ENCODE measurements at regions not wholly inside any gene's neighbourhood (a gene's known extent, or its start where the extent isn't known, plus 50 kb on each side); places are given as distances from the start of the nearest gene placed in this dataset.
"Not testable (repeated sequence)": the region's sequence is repeated elsewhere in the genome, so short reads cannot be mapped to it uniquely, and the experiment has no call there.

DNA sequence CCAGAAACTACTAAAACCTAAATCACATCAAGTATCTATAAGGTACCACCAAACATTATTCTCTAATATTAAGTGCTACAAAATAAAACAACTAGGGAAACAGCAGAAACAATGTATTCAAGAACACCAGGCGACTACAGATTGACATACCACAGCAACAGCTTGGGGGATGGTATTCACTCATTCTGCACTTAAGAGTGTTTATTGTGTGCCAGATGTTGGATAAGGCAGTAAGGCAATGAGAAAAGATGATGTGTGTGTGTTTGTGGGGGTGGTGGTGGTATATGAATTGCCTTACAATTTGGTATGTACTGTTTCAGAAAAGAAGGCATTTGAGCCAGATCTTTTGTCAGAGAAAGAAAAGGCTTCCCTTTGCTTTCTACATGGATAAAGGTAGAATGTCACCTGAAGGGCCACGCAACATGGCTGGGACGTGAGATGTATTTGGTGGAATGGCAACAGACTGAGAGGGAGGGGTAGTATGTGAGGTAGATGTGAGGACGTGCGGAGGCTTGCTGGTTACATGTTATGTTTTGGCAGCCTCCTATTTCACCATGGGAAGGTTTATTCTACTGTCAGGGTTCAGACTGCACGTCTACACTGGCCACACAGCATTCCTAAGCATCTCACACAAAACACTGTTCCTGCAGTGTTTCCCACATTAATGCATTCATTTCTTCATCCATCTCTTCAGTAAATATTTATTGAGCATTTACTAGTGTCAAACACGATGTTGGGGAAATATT, 300.7 kb downstream of the KLF12 start:
- DNase-seq: no peak

- no peak for DNase-seq
Observed at GRCh38 chr13:73832825-73833224, 301.4 kb downstream of the KLF12 start.

GRCh38 chr13:73832128-73832588, 302.0 kb downstream of the KLF12 start:
- no peak for DNase-seq

GRCh38 chr13:73829416-73829815, 304.8 kb downstream of the KLF12 start:
- no peak for DNase-seq

- DNase-seq: no peak
Observed at GRCh38 chr13:73828811-73829210, 305.4 kb downstream of the KLF12 start.

DNA sequence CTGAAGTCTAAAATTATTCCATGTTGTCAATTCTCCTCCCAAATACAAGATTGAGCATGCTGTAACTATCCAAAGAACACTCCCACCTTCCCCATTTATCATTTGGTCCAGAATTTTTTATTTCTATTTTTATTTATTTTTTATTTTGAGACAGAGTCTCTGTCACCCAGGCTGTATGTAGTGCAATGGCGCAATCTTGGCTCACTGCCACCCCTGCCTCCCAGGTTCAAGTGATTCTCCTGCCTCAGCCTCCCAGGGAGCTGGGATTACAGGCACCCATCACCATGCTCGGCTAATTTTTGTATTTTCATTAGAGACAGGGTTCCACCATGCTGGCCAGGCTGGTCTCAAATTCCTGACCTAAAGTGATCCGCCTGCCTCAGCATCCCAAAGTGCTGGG, 306.8 kb downstream of the KLF12 start:
- DNase-seq: no peak

DNA sequence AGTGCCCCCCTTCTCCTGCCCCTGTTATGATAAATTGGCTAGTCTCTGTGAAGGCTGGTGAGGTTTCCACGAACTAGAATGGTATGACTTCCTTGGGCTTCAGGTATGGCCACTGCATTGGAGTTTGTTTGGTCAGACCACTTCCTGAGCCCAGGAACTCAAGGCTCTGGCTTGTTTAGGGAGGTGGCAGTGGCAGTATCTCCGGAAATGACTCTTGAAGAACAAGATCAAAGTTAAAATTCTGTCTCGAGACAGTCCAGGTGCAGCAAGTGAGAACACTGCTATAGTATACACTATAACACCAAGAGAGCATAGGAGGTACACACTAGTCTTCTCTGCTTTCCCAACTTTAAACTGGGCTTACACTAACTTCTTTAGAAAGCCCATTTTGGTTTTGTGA, 309.1 kb downstream of the KLF12 start:
- DNase-seq: no peak

DNA sequence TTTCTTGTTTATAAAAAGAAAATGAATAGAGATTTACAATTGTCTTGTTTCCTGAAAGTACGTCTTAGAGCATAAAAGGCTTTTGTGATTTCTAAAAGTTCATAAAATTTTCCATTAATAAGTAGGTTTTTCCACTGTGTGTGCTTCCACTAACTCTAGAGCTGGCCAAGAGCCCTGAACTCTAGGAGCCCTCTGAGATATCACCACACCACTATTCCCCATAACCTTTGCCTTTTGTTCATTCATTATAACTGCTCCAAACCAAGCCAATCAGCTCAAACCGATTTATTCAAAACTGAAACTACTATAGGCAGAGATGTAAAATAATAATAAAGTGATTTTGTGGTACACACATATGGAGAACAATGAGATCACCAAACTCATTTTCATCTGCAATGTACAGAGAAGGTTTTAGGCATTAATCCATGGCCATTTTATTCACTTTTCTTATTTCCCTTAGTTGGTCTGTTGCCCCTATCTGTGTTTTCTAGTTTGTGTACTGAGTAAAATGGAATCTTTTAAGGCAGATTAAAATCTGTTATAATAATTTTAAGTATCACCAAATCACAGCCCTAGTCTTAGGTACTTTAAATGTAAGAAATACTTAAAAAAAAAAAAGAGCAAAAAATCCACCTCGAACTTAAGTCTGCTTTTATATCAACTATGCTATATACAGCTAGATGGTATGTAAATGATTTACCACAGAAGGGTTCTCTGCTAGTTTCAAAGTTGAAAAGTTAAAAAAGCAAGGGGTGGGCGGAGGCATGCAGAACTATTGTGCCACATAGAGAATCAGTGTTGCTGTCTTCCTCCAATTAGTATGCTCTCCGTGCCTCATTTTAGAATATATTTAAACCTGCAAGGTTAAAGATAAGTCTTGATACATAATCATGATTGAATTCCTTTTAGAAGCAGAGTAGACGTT, 311.3 kb downstream of the KLF12 start:
- no peak for DNase-seq

- no peak for DNase-seq
Observed at GRCh38 chr13:73820688-73821087, 313.5 kb downstream of the KLF12 start.

DNA sequence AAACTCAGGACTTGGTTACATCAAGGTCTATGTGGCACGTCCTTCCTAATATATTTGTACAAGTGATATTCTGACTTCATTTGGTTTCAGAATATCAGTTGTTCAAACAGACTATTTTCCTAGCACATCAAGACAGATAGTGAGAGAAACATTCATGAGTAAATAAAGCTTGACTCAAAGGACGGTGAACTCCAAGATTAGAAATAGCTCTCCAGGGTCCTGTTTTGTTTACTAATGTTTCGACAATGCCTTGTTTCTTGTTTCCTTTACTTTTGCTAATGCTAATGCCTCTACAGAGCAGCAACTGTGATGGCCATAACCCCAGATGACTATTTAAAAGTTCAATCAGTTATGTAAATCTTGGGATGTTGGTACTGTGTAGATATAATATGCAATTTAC, 313.9 kb downstream of the KLF12 start:
- DNase-seq: no peak

GRCh38 chr13:73819711-73820110, 314.5 kb downstream of the KLF12 start:
- no peak for DNase-seq

- no peak for DNase-seq
Observed at GRCh38 chr13:73816702-73817101, 317.5 kb downstream of the KLF12 start.

GRCh38 chr13:73815796-73816195, 318.4 kb downstream of the KLF12 start:
- no peak for DNase-seq

DNA sequence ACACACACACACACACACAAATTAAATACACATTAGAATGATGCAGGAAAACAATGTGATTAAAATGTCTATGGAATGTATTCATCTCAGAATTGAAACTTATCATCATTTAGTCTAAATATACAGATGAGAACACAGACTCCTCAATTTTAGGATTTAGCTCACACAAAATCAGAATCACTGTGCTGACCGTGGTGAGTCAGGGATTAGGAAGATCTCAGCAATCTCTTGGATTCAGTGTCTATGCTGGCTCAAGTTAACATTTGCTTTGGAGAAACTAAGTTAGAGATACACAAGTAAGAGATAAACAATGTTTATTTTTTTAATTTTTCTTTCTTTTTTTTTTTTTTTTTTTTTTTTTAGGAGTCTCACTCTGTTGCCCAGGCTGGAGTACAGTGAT, 323.6 kb downstream of the KLF12 start:
- DNase-seq: no peak

- no peak for DNase-seq
Observed at GRCh38 chr13:73809561-73809960, 324.6 kb downstream of the KLF12 start.

GRCh38 chr13:73808318-73808717, 325.9 kb downstream of the KLF12 start:
- no peak for DNase-seq

- not testable (repeated sequence) for DNase-seq
Observed at GRCh38 chr13:73805326-73805958, 328.8 kb downstream of the KLF12 start.

GRCh38 chr13:73803997-73804396, 330.2 kb downstream of the KLF12 start:
- DNase-seq: no peak

DNA sequence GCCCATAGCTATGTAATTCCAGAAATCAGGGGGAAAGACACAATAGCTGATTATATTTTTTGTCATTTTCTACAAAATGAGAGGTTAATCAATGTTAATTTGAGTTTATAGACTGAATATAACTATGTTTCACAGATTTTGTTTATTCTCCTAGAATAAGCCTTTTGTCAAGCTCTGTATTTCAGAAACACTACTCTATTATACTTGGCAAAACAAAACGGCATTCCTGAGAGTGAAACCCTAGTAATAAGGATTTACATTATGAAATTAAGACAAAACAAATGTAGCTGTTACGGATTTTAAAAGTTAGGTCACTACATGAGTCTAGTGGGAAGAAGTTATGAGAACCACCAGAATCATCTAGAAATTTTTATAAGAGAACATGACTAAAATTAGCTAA, 334.2 kb downstream of the KLF12 start:
- no peak for DNase-seq

DNA sequence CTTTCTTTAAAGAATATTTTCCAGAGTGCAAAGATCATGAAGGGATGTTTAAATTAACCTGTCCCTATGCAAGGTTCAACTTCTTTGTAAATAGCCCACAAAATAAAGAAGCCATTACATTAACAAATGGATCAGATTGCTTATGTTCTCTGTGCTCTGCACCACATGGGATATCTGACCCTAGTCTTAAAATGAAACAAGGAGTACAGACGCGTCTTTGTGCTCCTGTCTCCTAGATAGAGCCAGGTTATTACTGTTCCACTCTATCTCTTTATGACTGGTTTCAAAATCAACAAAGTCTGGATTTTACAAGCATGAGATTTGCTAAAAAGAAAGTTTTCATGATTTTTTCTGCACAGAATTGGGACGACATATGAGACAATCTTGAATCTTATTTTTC, 339.4 kb downstream of the KLF12 start:
- no peak for DNase-seq

DNA sequence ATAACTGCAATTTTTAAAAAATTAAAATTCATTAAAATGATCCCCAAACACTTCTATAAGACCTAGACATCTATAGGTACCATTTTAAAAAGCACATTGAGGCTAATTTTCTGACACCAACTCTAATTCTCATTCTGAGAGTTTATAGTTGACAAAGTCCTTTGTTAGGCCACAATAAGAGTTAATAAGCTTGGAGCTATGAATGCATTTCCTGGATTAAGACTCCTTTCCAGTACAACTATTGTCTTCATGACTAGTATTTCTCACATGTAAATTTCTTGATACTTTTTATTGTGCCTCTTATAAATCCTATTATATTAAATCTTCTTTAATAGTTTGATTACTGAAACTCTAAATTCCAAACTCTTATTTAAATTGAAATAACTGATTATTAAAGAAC, 340.8 kb downstream of the KLF12 start:
- no peak for DNase-seq

GRCh38 chr13:73792796-73793195, 341.4 kb downstream of the KLF12 start:
- DNase-seq: no peak
